ENCODE measurements at regions not wholly inside any gene's neighbourhood (a gene's known extent, or its start where the extent isn't known, plus 50 kb on each side); places are given as distances from the start of the nearest gene placed in this dataset.

GRCh38 chr7:136066304-136067143, 89.4 kb upstream of the MTPN start:
- Mint-ChIP-seq H3K4me3 (no peak overlapping the region), H3K36me3 (ENCODE audit: low read depth) (no peaks in the 10 kb centered on the region), H3K27me3 (no peaks in the 10 kb centered on the region), H3K27ac (no peak overlapping the region), H3K4me1 (peaks cover 2% of the 10 kb centered on the region), H3K9me3 (peaks cover 3% of the 10 kb centered on the region)
- POLR2A ChIA-PET = no interaction called here
- CTCF ChIA-PET = no interaction called here
- no peak for DNase-seq

GRCh38 chr7:136064627-136065237, 87.6 kb upstream of the MTPN start:
- Mint-ChIP-seq H3K27me3 (no peaks in the 10 kb centered on the region), H3K4me1 (peaks cover 2% of the 10 kb centered on the region), H3K27ac (no peak overlapping the region), H3K36me3 (ENCODE audit: low read depth) (no peaks in the 10 kb centered on the region), H3K4me3 (no peak overlapping the region), H3K9me3 (peaks cover 3% of the 10 kb centered on the region)
- DNase-seq = no peak
- POLR2A ChIA-PET = no interaction called here
- CTCF ChIA-PET = no interaction called here

GRCh38 chr7:136064081-136064480, 86.9 kb upstream of the MTPN start:
- Mint-ChIP-seq H3K36me3 (ENCODE audit: low read depth) (no peaks in the 10 kb centered on the region), H3K4me1 (peaks cover 2% of the 10 kb centered on the region), H3K27ac (no peak overlapping the region), H3K9me3 (peaks cover 3% of the 10 kb centered on the region), H3K4me3 (no peak overlapping the region), H3K27me3 (no peaks in the 10 kb centered on the region)
- no peak for DNase-seq
- POLR2A ChIA-PET = no interaction called here
- CTCF ChIA-PET = no interaction called here

- Mint-ChIP-seq H3K4me3 (no peak overlapping the region), H3K4me1 (peaks cover 2% of the 10 kb centered on the region), H3K27me3 (no peaks in the 10 kb centered on the region), H3K9me3 (peaks cover 3% of the 10 kb centered on the region), H3K27ac (no peak overlapping the region), H3K36me3 (ENCODE audit: low read depth) (no peaks in the 10 kb centered on the region)
- ChIA-PET POLR2A (no interaction called here), CTCF (no interaction called here)
- no peak for DNase-seq
These were observed 86.1 kb upstream of the MTPN start for GRCh38 chr7:136063326-136063666.

- no peak for DNase-seq
- Mint-ChIP-seq H3K4me3 (no peak overlapping the region), H3K4me1 (peaks cover 2% of the 10 kb centered on the region), H3K27me3 (no peaks in the 10 kb centered on the region), H3K9me3 (peaks cover 3% of the 10 kb centered on the region), H3K36me3 (ENCODE audit: low read depth) (no peaks in the 10 kb centered on the region), H3K27ac (no peak overlapping the region)
- POLR2A ChIA-PET = no interaction called here
- CTCF ChIA-PET = no interaction called here
These were observed 85.6 kb upstream of the MTPN start for GRCh38 chr7:136062625-136063325.

- DNase-seq = no peak
- POLR2A ChIA-PET = no interaction called here
- Mint-ChIP-seq H3K27ac (no peak overlapping the region), H3K4me1 (peaks cover 2% of the 10 kb centered on the region), H3K36me3 (ENCODE audit: low read depth) (no peaks in the 10 kb centered on the region), H3K9me3 (peaks cover 3% of the 10 kb centered on the region), H3K27me3 (no peaks in the 10 kb centered on the region), H3K4me3 (no peak overlapping the region)
- CTCF ChIA-PET = no interaction called here
These were observed 84.3 kb upstream of the MTPN start for GRCh38 chr7:136061433-136061832.

- H3K4me3 Mint-ChIP-seq = no peak overlapping the region
- no peaks in the 10 kb centered on the region for H3K36me3 Mint-ChIP-seq (ENCODE audit: low read depth)
- no peak overlapping the region for H3K27ac Mint-ChIP-seq
- no peak for DNase-seq
- H3K4me1 Mint-ChIP-seq = no peaks in the 10 kb centered on the region
- no peaks in the 10 kb centered on the region for H3K27me3 Mint-ChIP-seq
- CTCF ChIA-PET = no interaction called here
- H3K9me3 Mint-ChIP-seq = no peaks in the 10 kb centered on the region
- POLR2A ChIA-PET = no interaction called here
These were observed 81.4 kb upstream of the MTPN start for GRCh38 chr7:136058546-136058945.

- Mint-ChIP-seq H3K27ac (no peak overlapping the region), H3K4me1 (no peaks in the 10 kb centered on the region), H3K9me3 (no peaks in the 10 kb centered on the region), H3K4me3 (no peak overlapping the region), H3K36me3 (ENCODE audit: low read depth) (no peaks in the 10 kb centered on the region), H3K27me3 (no peaks in the 10 kb centered on the region)
- DNase-seq = no peak
- POLR2A ChIA-PET = no interaction called here
- CTCF ChIA-PET = interaction anchor here (0.6 kb wide), 1 partner anchor 125 kb away, joined by 3 read pairs; no protein-coding TSS in a partner anchor
These were observed 80.3 kb upstream of the MTPN start for GRCh38 chr7:136057509-136057908.

- Mint-ChIP-seq H3K27ac (no peak overlapping the region), H3K27me3 (no peaks in the 10 kb centered on the region), H3K9me3 (no peaks in the 10 kb centered on the region), H3K4me3 (no peak overlapping the region), H3K36me3 (ENCODE audit: low read depth) (no peaks in the 10 kb centered on the region), H3K4me1 (no peaks in the 10 kb centered on the region)
- ChIA-PET POLR2A (no interaction called here), CTCF (no interaction called here)
- no peak for DNase-seq
These were observed 79.6 kb upstream of the MTPN start for GRCh38 chr7:136056651-136057231.

- Mint-ChIP-seq H3K4me1 (no peaks in the 10 kb centered on the region), H3K36me3 (ENCODE audit: low read depth) (no peaks in the 10 kb centered on the region), H3K27ac (no peak overlapping the region), H3K4me3 (no peak overlapping the region), H3K27me3 (no peaks in the 10 kb centered on the region), H3K9me3 (no peaks in the 10 kb centered on the region)
- ChIA-PET CTCF (no interaction called here), POLR2A (no interaction called here)
- no peak for DNase-seq
These were observed 78.1 kb upstream of the MTPN start for GRCh38 chr7:136055266-136055665.

- no peaks in the 10 kb centered on the region for H3K36me3 Mint-ChIP-seq (ENCODE audit: low read depth)
- no peak for DNase-seq
- no peaks in the 10 kb centered on the region for H3K27me3 Mint-ChIP-seq
- H3K4me3 Mint-ChIP-seq = no peak overlapping the region
- POLR2A ChIA-PET = no interaction called here
- peaks cover 3% of the 10 kb centered on the region for H3K9me3 Mint-ChIP-seq
- CTCF ChIA-PET = interaction anchor here (0.7 kb wide), 1 partner anchor 61 kb away, joined by 3 read pairs; no protein-coding TSS in a partner anchor
- H3K4me1 Mint-ChIP-seq = no peaks in the 10 kb centered on the region
- H3K27ac Mint-ChIP-seq = no peak overlapping the region
These were observed 76.7 kb upstream of the MTPN start for GRCh38 chr7:136053689-136054485.

GRCh38 chr7:136051203-136051928, 74.2 kb upstream of the MTPN start:
- POLR2A ChIA-PET = no interaction called here
- H3K4me3 Mint-ChIP-seq = no peak overlapping the region
- H3K27ac Mint-ChIP-seq = no peak overlapping the region
- H3K36me3 Mint-ChIP-seq (ENCODE audit: low read depth) = no peaks in the 10 kb centered on the region
- no peak for DNase-seq
- peaks cover 3% of the 10 kb centered on the region for H3K9me3 Mint-ChIP-seq
- no peaks in the 10 kb centered on the region for H3K27me3 Mint-ChIP-seq
- H3K4me1 Mint-ChIP-seq = no peaks in the 10 kb centered on the region
- CTCF ChIA-PET = no interaction called here

Measured in activated CD4-positive, alpha-beta memory T cell treated with anti-CD3 and anti-CD28 coated beads, Interleukin-2, amount 10 ng/mL, durations not matched to agents 7 days and 5 days (primary cell).